H7 (cell line): ENCODE measurements at regions not wholly inside any gene's neighbourhood (a gene's known extent, or its start where the extent isn't known, plus 50 kb on each side); places are given as distances from the start of the nearest gene placed in this dataset.

Source experiments
- DNase-seq: peaks from one replicate; pipeline ENCODE4 v3.0.0; 2012
- H3K27me3 ChIP-seq: 2 replicates; pipeline ENCODE4 v1.6.0; 2011; ENCODE audit warnings: mild to moderate bottlenecking, low read length; ENCODE audit not compliant: control insufficient read depth, insufficient read depth
- H3K36me3 ChIP-seq: replicated peaks from 2 replicates; pipeline ENCODE4 v1.5.1; 2011; ENCODE audit warnings: low read length; ENCODE audit not compliant: control insufficient read depth, insufficient read depth
- H3K4me3 ChIP-seq: 2 replicates; pipeline ENCODE4 v1.5.1; 2011; ENCODE audit warnings: low read depth, mild to moderate bottlenecking, control low read depth, low read length, moderate library complexity; ENCODE audit not compliant: insufficient read depth

- H3K4me3 ChIP-seq: no peak overlapping the region
- H3K27me3 ChIP-seq: no peaks in the 10 kb centered on the region
- no peak for DNase-seq
- no peaks in the 10 kb centered on the region for H3K36me3 ChIP-seq
Observed at GRCh38 chr13:63129995-63130394, 1714.3 kb upstream of the PCDH20 start.

GRCh38 chr13:63128716-63129115 is 1713.1 kb upstream of the PCDH20 start:
- no peak for DNase-seq
- Histone ChIP-seq H3K4me3 (no peak overlapping the region), H3K36me3 (no peaks in the 10 kb centered on the region)

GRCh38 chr13:63124863-63125262 is 1709.2 kb upstream of the PCDH20 start:
- H3K36me3 ChIP-seq: no peaks in the 10 kb centered on the region
- H3K27me3 ChIP-seq: no peaks in the 10 kb centered on the region
- H3K4me3 ChIP-seq: no peak overlapping the region
- no peak for DNase-seq

More at GRCh38 chr13:63128716-63129115, 1713.1 kb upstream of the PCDH20 start:
- H3K27me3 ChIP-seq: no peaks in the 10 kb centered on the region

- DNase-seq: no peak
- Histone ChIP-seq H3K27me3 (no peaks in the 10 kb centered on the region), H3K36me3 (no peaks in the 10 kb centered on the region), H3K4me3 (no peak overlapping the region)
Observed at GRCh38 chr13:63120883-63121282, 1705.2 kb upstream of the PCDH20 start.

- H3K4me3 ChIP-seq: no peak overlapping the region
- H3K27me3 ChIP-seq: no peaks in the 10 kb centered on the region
- DNase-seq: no peak
- no peaks in the 10 kb centered on the region for H3K36me3 ChIP-seq
Observed at GRCh38 chr13:63117710-63118109, 1702.1 kb upstream of the PCDH20 start.

GRCh38 chr13:63112799-63113395 is 1697.2 kb upstream of the PCDH20 start:
- no peak for DNase-seq
- Histone ChIP-seq H3K36me3 (no peaks in the 10 kb centered on the region), H3K4me3 (no peak overlapping the region), H3K27me3 (no peaks in the 10 kb centered on the region)

- no peak for DNase-seq
- Histone ChIP-seq H3K36me3 (no peaks in the 10 kb centered on the region), H3K4me3 (no peak overlapping the region), H3K27me3 (no peaks in the 10 kb centered on the region)
Observed at GRCh38 chr13:63110466-63110865, 1694.8 kb upstream of the PCDH20 start.

- DNase-seq: no peak
- Histone ChIP-seq H3K36me3 (no peaks in the 10 kb centered on the region), H3K4me3 (no peak overlapping the region), H3K27me3 (no peaks in the 10 kb centered on the region)
Observed at GRCh38 chr13:63107179-63107943, 1691.7 kb upstream of the PCDH20 start.

- H3K4me3 ChIP-seq: no peak overlapping the region
- H3K27me3 ChIP-seq: no peaks in the 10 kb centered on the region
- no peak for DNase-seq
- H3K36me3 ChIP-seq: no peaks in the 10 kb centered on the region
Observed at GRCh38 chr13:63094717-63095116, 1679.1 kb upstream of the PCDH20 start.

GRCh38 chr13:63093907-63094469 is 1678.3 kb upstream of the PCDH20 start:
- H3K27me3 ChIP-seq: no peaks in the 10 kb centered on the region
- no peak for DNase-seq
- H3K36me3 ChIP-seq: no peaks in the 10 kb centered on the region
- H3K4me3 ChIP-seq: no peak overlapping the region

GRCh38 chr13:63092456-63092855 is 1676.8 kb upstream of the PCDH20 start:
- H3K36me3 ChIP-seq: no peaks in the 10 kb centered on the region
- no peak overlapping the region for H3K4me3 ChIP-seq
- H3K27me3 ChIP-seq: no peaks in the 10 kb centered on the region
- DNase-seq: no peak

- DNase-seq: no peak
- Histone ChIP-seq H3K4me3 (no peak overlapping the region), H3K36me3 (no peaks in the 10 kb centered on the region), H3K27me3 (no peaks in the 10 kb centered on the region)
Observed at GRCh38 chr13:63090524-63090923, 1674.9 kb upstream of the PCDH20 start.

- Histone ChIP-seq H3K4me3 (no peak overlapping the region), H3K36me3 (no peaks in the 10 kb centered on the region), H3K27me3 (no peaks in the 10 kb centered on the region)
- DNase-seq: no peak
Observed at GRCh38 chr13:63088226-63088625, 1672.6 kb upstream of the PCDH20 start.

GRCh38 chr13:63086286-63086685 is 1670.6 kb upstream of the PCDH20 start:
- H3K4me3 ChIP-seq: no peak overlapping the region

GRCh38 chr13:63085851-63086250 is 1670.2 kb upstream of the PCDH20 start:
- DNase-seq: no peak
- no peaks in the 10 kb centered on the region for H3K36me3 ChIP-seq
- H3K4me3 ChIP-seq: no peak overlapping the region
- no peaks in the 10 kb centered on the region for H3K27me3 ChIP-seq

More at GRCh38 chr13:63086286-63086685, 1670.6 kb upstream of the PCDH20 start:
- Histone ChIP-seq H3K36me3 (no peaks in the 10 kb centered on the region), H3K27me3 (no peaks in the 10 kb centered on the region)
- no peak for DNase-seq
